PC-3 (cell line): ENCODE measurements at regions not wholly inside any gene's neighbourhood (a gene's known extent, or its start where the extent isn't known, plus 50 kb on each side); places are given as distances from the start of the nearest gene placed in this dataset.

Source experiments
- ATAC-seq: fragments of 200-7000 bp; cut with Tn5 transposase; 2 replicates; pipeline ENCODE4 v1.9.1; 2020; ENCODE audit warnings: mild to moderate bottlenecking, moderate library complexity
- BruUV-seq: library from RNA; stranded (reverse); fragments of 400-500 nt; replicated peaks from 2 replicates; lab custom pipeline; 2021; lab: Mats Ljungman, UMichigan
- CTCF ChIA-PET: fragments of 300-600 bp; sonication (Branson Sonifier 250); formaldehyde crosslinking; loops from one replicate; lab custom pipeline; 2022; ENCODE audit warnings: antibody characterized with exemption; lab: Charles Lee
- POLR2A ChIA-PET: fragments of 300-600 bp; sonication (Branson Sonifier 250); formaldehyde crosslinking; loops from one replicate; lab custom pipeline; 2022; ENCODE audit warnings: antibody characterized with exemption; ENCODE audit not compliant: unreplicated experiment; lab: Charles Lee
- DNase-seq: peaks from one replicate; pipeline ENCODE4 v3.0.0-alpha.2; 2015
- H2AFZ ChIP-seq: fragments of 300-600 bp; sonication (generic); 2 replicates; pipeline ENCODE4 v1.6.0; 2016; ENCODE audit warnings: antibody characterized with exemption, low read length
- H3F3A ChIP-seq: fragments of 300-600 bp; sonication (generic); one replicate; pipeline ENCODE4 v1.6.0; 2017; ENCODE audit warnings: antibody characterized with exemption, low read length, control low read depth, mild to moderate bottlenecking; ENCODE audit not compliant: unreplicated experiment
- H3K27ac ChIP-seq: fragments of 300-600 bp; sonication (generic); 2 replicates; pipeline ENCODE4 v1.5.1; 2016; ENCODE audit warnings: mild to moderate bottlenecking, low read length
- H3K27me3 ChIP-seq: fragments of 300-600 bp; sonication (generic); 2 replicates; pipeline ENCODE4 v1.6.1; 2016; ENCODE audit warnings: low read length, mixed read lengths
- H3K36me3 ChIP-seq: fragments of 300-600 bp; sonication (generic); 2 replicates; pipeline ENCODE4 v1.6.1; 2016; ENCODE audit warnings: low read depth, mixed run types, low read length, mixed read lengths
- H3K4me1 ChIP-seq: fragments of 300-600 bp; sonication (generic); 2 replicates; pipeline ENCODE4 v1.5.1; 2016; ENCODE audit warnings: low read length; ENCODE audit not compliant: insufficient read depth
- H3K4me2 ChIP-seq: fragments of 300-600 bp; sonication (generic); 2 replicates; pipeline ENCODE4 v1.6.0; 2016; ENCODE audit warnings: low read length
- H3K4me3 ChIP-seq: fragments of 300-600 bp; sonication (generic); 2 replicates; pipeline ENCODE4 v1.5.1; 2016; ENCODE audit warnings: mild to moderate bottlenecking, low read length, mixed read lengths
- H3K79me2 ChIP-seq: fragments of 300-600 bp; sonication (generic); 2 replicates; pipeline ENCODE4 v1.6.1; 2017; ENCODE audit warnings: low read length, mixed read lengths
- H3K9ac ChIP-seq: fragments of 300-600 bp; sonication (generic); 2 replicates; pipeline ENCODE4 v1.6.0; 2016; ENCODE audit warnings: mild to moderate bottlenecking, low read length
- H3K9me2 ChIP-seq: fragments of 300-600 bp; sonication (generic); replicated peaks from 2 replicates; pipeline ENCODE4 v1.6.1; 2016; ENCODE audit warnings: mixed run types, low read length, mixed read lengths
- H3K9me3 ChIP-seq: fragments of 300-600 bp; sonication (generic); 2 replicates; pipeline ENCODE4 v1.6.1; 2016; ENCODE audit warnings: low read length, mixed read lengths
- H4K20me1 ChIP-seq: fragments of 300-600 bp; sonication (generic); 2 replicates; pipeline ENCODE4 v1.6.1; 2016; ENCODE audit warnings: low read length, mixed read lengths
- EZH2 ChIP-seq: fragments of 300-600 bp; sonication (generic); IDR thresholded peaks from one replicate; pipeline ENCODE4 v1.6.1; 2017; ENCODE audit warnings: antibody characterized with exemption, mild to moderate bottlenecking, low read length; ENCODE audit not compliant: unreplicated experiment
- EZH2phosphoT487 ChIP-seq: fragments of 300-600 bp; sonication (generic); IDR thresholded peaks from 2 replicates; pipeline ENCODE4 v1.6.1; 2018; ENCODE audit warnings: mild to moderate bottlenecking, antibody characterized with exemption, low read length, borderline replicate concordance
- intact Hi-C: fragments of 100-400 bp; cut with micrococcal nuclease; formaldehyde crosslinking; loops from 2 replicates; pipeline ENCODE4 v1.9.0; 2023
- TF ChIP-seq, protein P1 (sequence below): fragments of 300-600 bp; sonication (generic); conservative IDR thresholded peaks from 2 replicates; pipeline ENCODE4 v1.5.1; 2017; ENCODE audit warnings: antibody characterized with exemption, low read depth, mild to moderate bottlenecking, low read length

DNA sequence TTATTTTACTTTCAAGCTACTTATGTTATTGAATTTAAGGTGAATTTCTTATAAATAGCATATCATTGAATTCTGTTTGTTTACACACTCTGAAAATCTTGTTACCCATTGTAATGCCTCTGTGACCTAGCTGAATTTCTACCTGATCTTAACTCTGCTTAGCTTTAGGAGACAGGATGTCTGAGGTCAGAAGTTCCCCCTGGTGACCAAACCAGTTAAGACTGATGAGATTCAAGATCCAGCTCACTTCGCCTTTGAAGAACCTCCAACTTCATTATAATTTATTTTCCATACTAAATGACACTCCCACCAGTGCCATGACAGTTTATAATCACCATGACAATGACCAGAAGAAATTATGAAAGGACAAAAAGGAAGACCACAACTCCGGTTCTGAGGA, 213.4 kb upstream of the CDC14C start:
- DNase-seq = no peak
- no peak overlapping the region for H3K27ac ChIP-seq
- no peak for ATAC-seq
- no peak overlapping the region for H3K9ac ChIP-seq
- H3K27me3 ChIP-seq = no peaks in the 10 kb centered on the region
- no peak overlapping the region for H2AFZ ChIP-seq
- no peaks in the 10 kb centered on the region for H3K36me3 ChIP-seq
- H3F3A ChIP-seq = no peaks in the 10 kb centered on the region
- H3K4me3 ChIP-seq = no peak overlapping the region
- POLR2A ChIA-PET = no interaction called here
- H3K9me2 ChIP-seq = no peaks in the 10 kb centered on the region
- no peaks in the 10 kb centered on the region for H4K20me1 ChIP-seq
- no peaks in the 10 kb centered on the region for H3K9me3 ChIP-seq
- no peak overlapping the region for H3K4me2 ChIP-seq
- intact Hi-C loops = no loop called here
- no peaks in the 10 kb centered on the region for H3K79me2 ChIP-seq
- TF ChIP-seq, protein P1, sequence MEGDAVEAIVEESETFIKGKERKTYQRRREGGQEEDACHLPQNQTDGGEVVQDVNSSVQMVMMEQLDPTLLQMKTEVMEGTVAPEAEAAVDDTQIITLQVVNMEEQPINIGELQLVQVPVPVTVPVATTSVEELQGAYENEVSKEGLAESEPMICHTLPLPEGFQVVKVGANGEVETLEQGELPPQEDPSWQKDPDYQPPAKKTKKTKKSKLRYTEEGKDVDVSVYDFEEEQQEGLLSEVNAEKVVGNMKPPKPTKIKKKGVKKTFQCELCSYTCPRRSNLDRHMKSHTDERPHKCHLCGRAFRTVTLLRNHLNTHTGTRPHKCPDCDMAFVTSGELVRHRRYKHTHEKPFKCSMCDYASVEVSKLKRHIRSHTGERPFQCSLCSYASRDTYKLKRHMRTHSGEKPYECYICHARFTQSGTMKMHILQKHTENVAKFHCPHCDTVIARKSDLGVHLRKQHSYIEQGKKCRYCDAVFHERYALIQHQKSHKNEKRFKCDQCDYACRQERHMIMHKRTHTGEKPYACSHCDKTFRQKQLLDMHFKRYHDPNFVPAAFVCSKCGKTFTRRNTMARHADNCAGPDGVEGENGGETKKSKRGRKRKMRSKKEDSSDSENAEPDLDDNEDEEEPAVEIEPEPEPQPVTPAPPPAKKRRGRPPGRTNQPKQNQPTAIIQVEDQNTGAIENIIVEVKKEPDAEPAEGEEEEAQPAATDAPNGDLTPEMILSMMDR = 0 out of 2 replicates have a peak, but pooled peaks have one; percentile 8
- TF ChIP-seq EZH2phosphoT487 = no peak
- BruUV-seq = no TSS peak
- CTCF ChIA-PET = no interaction called here
- no peaks in the 10 kb centered on the region for H3K4me1 ChIP-seq

DNA sequence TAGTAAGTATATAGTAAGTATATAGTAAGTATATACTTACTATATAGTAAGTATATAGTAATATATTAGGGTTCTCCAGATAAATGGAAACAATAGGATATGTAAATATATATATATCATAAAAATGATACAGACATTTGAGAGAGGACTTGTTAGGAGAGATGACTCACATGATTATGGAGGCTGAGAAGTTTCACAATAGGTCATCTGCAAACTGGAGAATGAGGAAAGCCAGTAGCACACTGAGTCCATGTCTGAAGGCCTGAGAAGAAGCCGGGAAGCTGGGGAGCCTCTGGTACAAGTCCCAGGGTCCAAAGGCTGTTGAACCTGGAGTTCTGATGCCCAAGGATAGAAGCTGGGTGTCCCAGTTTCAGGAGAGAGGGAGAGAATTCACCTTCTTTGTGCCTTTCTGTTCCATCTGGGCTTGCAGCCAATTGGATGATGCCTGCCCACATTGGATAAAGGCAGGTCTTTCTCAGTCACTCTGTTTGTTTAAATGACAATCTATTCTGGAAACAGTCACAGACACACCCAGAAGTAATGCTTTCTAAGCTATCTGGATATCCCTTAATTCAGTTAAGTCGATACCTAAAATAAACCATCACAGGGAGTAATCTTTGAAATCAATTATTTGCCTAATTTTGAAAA, 205.5 kb upstream of the CDC14C start:
- CTCF ChIA-PET = interaction anchor here (0.6 kb wide), 1 partner anchor 157 kb away, joined by 6 read pairs; no protein-coding TSS in a partner anchor
- ATAC-seq = peak; percentile 86
- H3K9me2 ChIP-seq = no peaks in the 10 kb centered on the region

DNA sequence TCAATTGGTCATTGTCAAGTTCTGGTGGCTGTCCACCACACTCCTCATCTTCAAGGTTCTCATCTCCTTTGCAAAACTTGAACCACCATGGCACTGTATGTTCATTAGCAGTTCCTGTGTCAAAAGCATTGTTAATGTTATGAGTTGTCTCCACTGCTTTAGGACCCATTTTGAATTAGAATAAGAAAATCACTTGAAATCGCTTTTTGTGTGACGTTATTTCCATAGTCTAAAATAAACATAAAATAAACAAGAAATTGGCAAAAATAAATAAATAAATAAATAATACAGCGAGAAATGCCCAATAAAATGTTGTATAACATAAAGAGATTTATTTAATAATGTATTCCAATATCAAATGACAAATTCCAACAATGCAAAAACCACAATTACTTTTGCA, 195.5 kb upstream of the CDC14C start:
- intact Hi-C loops = no loop called here
- Histone ChIP-seq H2AFZ (no peak overlapping the region), H3F3A (no peaks in the 10 kb centered on the region), H3K27ac (no peak overlapping the region), H3K36me3 (no peaks in the 10 kb centered on the region), H3K9me2 (no peaks in the 10 kb centered on the region), H3K27me3 (no peaks in the 10 kb centered on the region), H3K4me2 (no peak overlapping the region), H3K4me1 (no peaks in the 10 kb centered on the region), H4K20me1 (no peaks in the 10 kb centered on the region), H3K9ac (no peak overlapping the region), H3K9me3 (no peaks in the 10 kb centered on the region), H3K4me3 (no peak overlapping the region), H3K79me2 (no peaks in the 10 kb centered on the region)
- CTCF ChIA-PET = no interaction called here
- TF ChIP-seq EZH2phosphoT487 (no peak), EZH2 (no peak)
- TF ChIP-seq, protein P1 = no peak
- DNase-seq (no peak), ATAC-seq (no peak)
- POLR2A ChIA-PET = no interaction called here
- no TSS peak for BruUV-seq

More for the DNA sequence above, 205.5 kb upstream of the CDC14C start:
- H2AFZ ChIP-seq = peak overlapping the region; percentile 84; the same call in 1 of the 2 replicates
- no peaks in the 10 kb centered on the region for H3K27me3 ChIP-seq
- POLR2A ChIA-PET = no interaction called here
- peak; percentile 65 for DNase-seq
- H3K27ac ChIP-seq = peak overlapping the region; percentile 66
- H3K36me3 ChIP-seq = no peaks in the 10 kb centered on the region
- H4K20me1 ChIP-seq = no peaks in the 10 kb centered on the region
- peak overlapping the region; percentile 67 for H3K4me2 ChIP-seq
- H3K9ac ChIP-seq = no peak overlapping the region
- intact Hi-C loops = loop anchor here (5.0 kb wide), 1 partner anchor 292 kb away; no protein-coding TSS in a partner anchor
- BruUV-seq = no TSS peak
- no peak overlapping the region for H3K4me3 ChIP-seq
- no peaks in the 10 kb centered on the region for H3K79me2 ChIP-seq
- TF ChIP-seq, protein P1 = no peak
- no peak for TF ChIP-seq EZH2
- TF ChIP-seq EZH2phosphoT487 = no peak
- no peaks in the 10 kb centered on the region for H3F3A ChIP-seq
- H3K4me1 ChIP-seq = peaks cover 6% of the 10 kb centered on the region; the same call in 1 of the 2 replicates
- H3K9me3 ChIP-seq = no peaks in the 10 kb centered on the region
